ENCODE measurements at regions not wholly inside any gene's neighbourhood (a gene's known extent, or its start where the extent isn't known, plus 50 kb on each side); places are given as distances from the start of the nearest gene placed in this dataset.

GRCh38 chr12:107339932-107340331 is 246.6 kb upstream of the CRY1 start:
- DNase-seq (ENCODE audit: low read depth in 4 of 4, low spot score in 3 of 4) = no peak

DNA sequence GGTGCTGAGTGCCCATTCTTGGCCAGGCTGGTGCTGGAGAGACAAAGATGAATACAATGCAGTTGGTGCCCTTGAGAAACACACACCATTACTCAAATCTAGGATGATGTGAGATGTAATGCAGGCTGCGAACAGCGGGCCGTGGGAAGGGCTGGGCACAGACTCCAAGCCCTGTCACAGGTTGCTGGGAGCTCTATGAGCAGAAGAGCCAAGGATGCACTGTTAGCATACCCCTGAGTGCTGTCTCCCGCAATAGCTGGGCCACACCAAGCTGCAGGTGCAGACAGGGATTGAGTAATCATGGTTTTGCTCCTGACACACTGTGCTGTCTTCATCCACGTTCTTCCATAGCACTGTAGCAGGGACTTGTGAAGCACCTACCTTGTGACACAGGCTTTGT is 247.5 kb upstream of the CRY1 start:
- no peak for DNase-seq (ENCODE audit: low read depth in 4 of 4, low spot score in 3 of 4)

GRCh38 chr12:107344035-107344808 is 250.9 kb upstream of the CRY1 start:
- DNase-seq (ENCODE audit: low read depth in 4 of 4, low spot score in 3 of 4) = no peak

DNA sequence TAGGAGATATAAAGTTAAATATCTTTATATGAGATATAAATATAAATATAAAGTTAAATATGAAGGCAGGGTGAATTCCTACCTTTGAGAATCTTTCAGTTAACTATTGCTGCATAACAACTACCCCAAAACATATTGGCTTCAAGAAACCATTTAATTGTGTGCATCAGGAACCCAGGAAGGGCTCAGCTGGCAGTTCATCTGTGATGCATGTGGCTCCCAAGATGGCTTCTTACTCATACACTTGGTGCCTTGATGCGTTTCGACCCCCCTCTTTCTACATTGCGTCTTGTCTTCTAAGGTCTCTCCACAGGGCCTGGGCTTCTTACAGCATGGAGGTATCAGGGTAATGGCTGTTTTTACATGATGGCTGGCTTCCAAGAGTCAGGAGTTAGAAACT is 253.9 kb upstream of the CRY1 start:
- DNase-seq (ENCODE audit: low read depth in 4 of 4, low spot score in 3 of 4) = no peak

DNA sequence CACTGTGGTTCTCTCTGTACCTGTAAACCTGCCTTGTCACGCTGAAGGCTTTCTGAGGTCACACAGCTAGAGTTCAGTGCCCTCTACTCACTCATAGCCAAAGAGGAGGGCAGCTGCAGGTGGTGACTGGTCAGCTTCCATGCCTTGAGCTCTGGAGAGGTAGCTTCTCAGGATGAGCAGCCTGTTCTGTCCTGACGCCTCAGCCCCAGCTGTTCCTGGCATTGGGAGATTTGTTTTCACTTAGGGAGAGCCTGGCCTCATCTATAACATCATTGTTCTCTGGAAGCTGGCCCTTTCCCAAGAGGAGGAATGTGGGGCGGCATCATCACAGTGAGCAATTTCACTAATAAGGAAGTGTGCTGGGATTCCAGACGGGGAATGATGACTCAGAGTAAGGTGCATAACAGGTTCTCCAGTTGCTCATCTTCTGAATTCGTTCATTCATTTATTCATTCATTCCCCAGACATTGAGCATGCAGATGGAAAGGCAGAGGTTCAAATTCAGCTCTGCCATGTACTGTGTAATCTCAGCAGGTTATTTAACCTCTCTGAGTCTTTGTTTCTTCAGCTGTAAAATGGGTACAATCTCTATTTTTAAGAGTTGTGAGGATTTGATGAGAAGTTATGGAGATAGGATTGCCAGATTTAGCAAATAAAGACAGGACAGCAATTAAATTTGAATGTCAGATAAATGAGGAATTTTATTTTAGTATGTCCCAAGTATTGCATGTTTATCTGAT is 255.8 kb upstream of the CRY1 start:
- no peak for DNase-seq (ENCODE audit: low read depth in 4 of 4, low spot score in 3 of 4)

DNA sequence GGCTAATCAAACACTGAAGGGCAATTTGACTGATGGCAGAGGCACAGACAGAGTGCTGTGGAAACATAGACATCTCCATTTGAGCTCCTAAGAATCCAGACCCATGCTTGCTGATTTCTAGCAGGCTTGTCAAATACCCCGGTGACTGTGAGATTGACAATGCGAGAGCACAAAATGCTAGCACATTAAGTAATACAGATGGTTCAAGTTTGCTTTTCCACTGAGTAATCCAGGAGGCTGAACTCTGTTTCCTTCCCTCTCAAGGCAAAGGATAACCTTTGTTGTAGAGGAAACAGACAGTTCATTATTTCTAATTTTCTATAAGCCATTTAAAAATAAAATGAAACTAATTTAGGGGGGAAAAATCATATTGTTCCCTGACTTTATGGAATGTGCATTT is 256.5 kb upstream of the CRY1 start:
- DNase-seq (ENCODE audit: low read depth in 4 of 4, low spot score in 3 of 4) = no peak

DNA sequence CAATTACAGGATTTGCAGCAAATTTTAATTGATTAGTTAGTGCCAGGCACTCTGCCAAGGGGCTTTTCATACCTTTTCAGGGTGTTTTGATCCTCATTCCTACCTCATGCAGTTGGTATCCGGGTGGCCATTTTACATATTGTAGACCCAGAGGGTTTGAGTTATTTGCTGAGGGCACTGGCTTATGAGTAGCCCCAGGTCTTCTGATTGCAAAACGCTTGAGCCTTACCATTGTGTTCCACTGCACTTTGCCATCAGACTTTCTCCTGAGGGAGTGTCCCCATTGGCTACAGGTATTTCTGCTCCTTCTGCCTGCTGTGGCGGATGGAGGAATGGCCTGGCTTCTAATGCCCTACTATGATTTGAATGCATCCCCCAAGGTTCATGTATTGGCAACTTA is 257.8 kb upstream of the CRY1 start:
- no peak for DNase-seq (ENCODE audit: low read depth in 4 of 4, low spot score in 3 of 4)

DNA sequence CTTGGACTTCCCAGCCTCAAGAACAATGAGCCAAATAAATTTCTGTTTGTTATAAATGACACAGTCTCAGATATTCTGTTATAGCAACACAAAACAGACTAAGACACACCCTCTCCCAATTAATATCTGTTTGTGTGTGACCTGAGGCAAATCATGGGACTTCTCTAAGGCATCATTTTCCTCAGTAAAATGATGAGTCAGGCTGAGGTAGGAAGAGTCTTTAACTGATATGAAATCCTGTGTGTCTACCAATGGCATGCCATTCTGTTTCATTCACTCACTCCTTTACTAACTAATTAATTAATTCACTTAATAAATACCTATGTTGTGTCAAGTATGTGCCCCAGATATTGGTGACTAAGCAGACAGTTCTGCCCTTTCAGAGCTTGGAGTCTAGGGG is 258.4 kb upstream of the CRY1 start:
- DNase-seq (ENCODE audit: low read depth in 4 of 4, low spot score in 3 of 4) = no peak

DNA sequence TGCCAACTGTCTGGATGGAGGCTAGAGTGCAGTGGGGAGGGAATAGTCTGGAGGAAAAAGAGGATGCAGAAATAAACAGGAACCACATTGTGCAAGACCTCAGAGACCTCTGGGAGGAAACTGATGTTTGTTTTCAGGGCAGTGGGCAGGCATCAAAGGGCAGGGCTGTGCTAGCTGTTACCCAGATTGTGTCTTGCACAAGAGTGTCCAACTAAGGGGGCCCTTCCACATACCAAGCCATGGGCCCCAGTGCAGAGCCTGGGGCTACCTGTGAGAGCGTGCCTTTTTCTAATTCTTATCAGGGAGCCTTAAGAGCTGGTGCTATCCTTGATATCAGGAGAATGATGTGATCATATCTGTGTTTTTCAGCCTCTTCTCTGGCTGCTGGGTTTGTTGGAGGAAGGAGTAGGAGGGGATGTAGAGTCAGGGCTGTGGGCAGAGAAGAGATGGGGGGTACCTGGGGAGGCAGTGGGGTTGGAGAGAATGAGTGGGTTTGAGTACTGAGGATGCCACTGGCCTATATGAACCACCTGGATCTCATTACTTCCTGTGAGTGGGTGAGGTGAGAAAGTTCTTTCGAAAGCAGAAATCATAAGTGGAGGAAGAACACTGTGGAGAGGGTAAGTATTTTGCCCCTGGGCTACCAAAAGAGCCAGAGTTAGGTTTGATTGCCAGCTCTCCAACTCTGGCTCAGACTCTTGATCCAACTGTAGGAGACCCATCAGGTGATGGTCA is 259.2 kb upstream of the CRY1 start:
- no peak for DNase-seq (ENCODE audit: low read depth in 4 of 4, low spot score in 3 of 4)

DNA sequence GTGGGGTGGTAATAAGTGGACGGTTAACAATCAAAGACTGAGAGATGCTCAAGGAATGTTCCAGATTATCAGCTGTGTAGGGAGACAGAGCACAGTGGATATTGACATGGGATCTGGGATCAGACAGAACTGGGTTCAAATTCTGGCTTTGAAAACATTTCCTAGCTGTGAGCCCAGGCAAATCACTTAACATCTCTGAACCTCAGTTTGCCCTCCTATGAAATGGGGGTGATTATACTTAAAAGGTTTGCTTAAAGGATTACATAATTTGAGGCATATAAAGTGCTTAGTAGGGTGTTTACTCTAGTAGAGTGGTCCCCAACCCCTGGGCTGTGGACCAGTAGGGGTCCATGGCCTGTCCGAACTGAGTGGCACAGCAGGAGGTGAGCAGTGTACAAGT is 260.0 kb upstream of the CRY1 start:
- DNase-seq (ENCODE audit: low read depth in 4 of 4, low spot score in 3 of 4) = no peak

GRCh38 chr12:107355004-107355565 is 261.7 kb upstream of the CRY1 start:
- DNase-seq (ENCODE audit: low read depth in 4 of 4, low spot score in 3 of 4) = no peak

- DNase-seq (ENCODE audit: low read depth in 4 of 4, low spot score in 3 of 4) = no peak
Measured at GRCh38 chr12:107355612-107356011, 262.3 kb upstream of the CRY1 start.

DNA sequence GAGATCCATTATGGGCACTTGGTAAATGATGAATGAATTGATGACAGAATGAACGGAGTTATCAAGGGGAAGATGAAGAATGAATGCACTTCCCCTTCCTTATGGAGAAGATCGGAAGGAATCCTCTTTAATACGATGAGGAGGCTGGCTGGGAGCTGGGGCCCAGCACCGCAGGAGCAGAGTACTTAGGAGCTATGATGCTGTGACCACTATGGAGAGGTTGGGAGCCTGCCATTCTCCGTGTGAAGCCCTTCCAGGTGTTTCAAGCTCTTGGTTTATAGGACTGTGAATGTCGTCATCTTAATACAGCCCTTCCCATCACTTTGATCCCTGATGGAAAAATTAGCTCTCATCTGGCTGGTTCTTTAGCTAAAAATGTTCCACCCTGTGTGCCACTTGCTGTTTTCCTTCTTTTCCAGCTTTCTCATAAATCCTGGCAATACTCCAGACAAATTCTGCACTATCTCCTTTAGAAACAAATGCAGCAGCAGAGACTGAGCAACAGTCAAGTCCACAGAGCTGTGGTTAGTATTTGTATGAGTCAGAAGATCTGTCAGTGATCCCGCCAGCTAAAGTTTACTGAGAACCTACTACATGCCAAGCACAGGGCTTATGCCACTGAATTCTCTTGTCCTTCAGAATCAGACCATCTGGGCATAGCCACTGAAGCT is 263.1 kb upstream of the CRY1 start:
- no peak for DNase-seq (ENCODE audit: low read depth in 4 of 4, low spot score in 3 of 4)

- DNase-seq (ENCODE audit: low read depth in 4 of 4, low spot score in 3 of 4) = no peak
Measured at GRCh38 chr12:107356937-107357295, 263.6 kb upstream of the CRY1 start.

- DNase-seq (ENCODE audit: low read depth in 4 of 4, low spot score in 3 of 4) = no peak
Measured at GRCh38 chr12:107359382-107359781, 266.0 kb upstream of the CRY1 start.

- no peak for DNase-seq (ENCODE audit: low read depth in 4 of 4, low spot score in 3 of 4)
Measured at GRCh38 chr12:107360033-107360432, 266.7 kb upstream of the CRY1 start.

DNA sequence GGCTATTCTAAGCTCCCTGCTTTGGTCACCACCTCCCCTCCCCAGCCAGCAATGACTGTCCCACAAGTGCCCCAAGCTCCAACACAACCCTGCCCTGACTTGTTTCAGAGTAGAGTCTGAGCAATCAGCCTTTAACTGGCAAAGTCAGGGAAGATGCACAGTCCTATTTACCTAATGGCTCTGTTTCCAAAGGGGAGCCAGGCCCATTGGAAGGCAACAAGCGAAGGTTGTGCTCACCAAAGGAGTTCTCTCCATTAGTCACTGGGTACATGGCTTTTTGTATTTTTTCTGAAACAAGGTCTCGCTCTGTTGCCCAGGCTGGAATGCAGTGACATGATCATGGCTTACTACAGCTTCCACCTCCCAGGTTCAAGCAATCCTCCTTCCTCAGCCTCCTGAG is 267.1 kb upstream of the CRY1 start:
- no peak for DNase-seq (ENCODE audit: low read depth in 4 of 4, low spot score in 3 of 4)

GRCh38 chr12:107361970-107362369 is 268.6 kb upstream of the CRY1 start:
- DNase-seq (ENCODE audit: low read depth in 4 of 4, low spot score in 3 of 4) = no peak

DNA sequence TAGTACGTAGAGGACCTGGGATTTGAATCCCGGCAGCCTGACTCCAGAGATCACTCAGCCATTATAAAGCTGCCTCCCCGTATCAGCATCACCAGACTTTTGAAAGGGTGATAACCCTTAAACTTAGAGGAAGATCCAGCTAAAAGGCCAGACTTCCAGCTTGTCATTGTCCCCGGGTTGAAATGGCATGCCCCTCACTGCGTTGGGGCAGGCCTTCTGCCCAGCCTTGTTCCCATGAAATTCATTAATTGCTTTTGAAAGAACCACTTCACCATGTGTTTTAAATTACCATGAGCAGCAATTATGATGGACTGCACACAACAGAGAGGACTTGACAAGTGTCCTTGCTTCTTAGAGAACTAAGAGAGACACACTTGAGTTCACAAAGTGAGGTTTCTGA is 269.6 kb upstream of the CRY1 start:
- DNase-seq (ENCODE audit: low read depth in 4 of 4, low spot score in 3 of 4) = no peak

GRCh38 chr12:107364875-107365518 is 271.6 kb upstream of the CRY1 start:
- no peak for DNase-seq (ENCODE audit: low read depth in 4 of 4, low spot score in 3 of 4)

Measured in right renal pelvis (tissue), 4 donors.